ENCODE measurements at regions not wholly inside any gene's neighbourhood (a gene's known extent, or its start where the extent isn't known, plus 50 kb on each side); places are given as distances from the start of the nearest gene placed in this dataset.

GRCh38 chr4:67344594-67345380 is 200.5 kb downstream of the CENPC start:
- TF ChIP-seq CTCF (IDR thresholded peaks at IDR 0.05; ENCODE audit: insufficient read depth, low read depth, low read length) = no peak
- TF ChIP-seq EZH2 (IDR thresholded peaks at IDR 0.05; ENCODE audit: insufficient read depth, low read length) = no peak

Measured in astrocyte (in vitro differentiated cells and primary cell).